NCI-H1105 treated with DMSO at 0.1 percent for 48 hours (cell line): ENCODE measurements at regions not wholly inside any gene's neighbourhood (a gene's known extent, or its start where the extent isn't known, plus 50 kb on each side); places are given as distances from the start of the nearest gene placed in this dataset.

Experiments used
- DNase-seq: peaks from one replicate; lab custom pipeline; 2025; lab: John Stamatoyannopoulos, UW

DNA sequence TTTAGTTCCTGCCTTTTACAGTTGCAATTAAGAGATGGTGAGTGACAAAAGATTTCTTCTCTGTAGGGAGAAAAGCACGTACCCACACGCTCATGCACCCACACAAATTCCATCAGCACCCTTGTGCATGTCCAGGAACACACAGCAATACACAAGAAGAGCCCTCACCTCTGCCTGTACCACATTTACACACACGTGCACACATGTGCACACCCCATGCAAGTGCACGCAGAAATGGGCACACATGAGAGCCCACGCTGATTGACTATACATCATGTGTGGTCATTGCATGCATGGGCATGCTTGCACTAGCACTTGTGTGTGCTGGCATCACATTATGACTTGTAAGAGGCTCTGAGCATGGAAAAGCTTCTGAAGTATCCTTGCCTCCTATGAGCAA is 70.5 kb downstream of the SERPINA3 start:
- DNase-seq: no peak

DNA sequence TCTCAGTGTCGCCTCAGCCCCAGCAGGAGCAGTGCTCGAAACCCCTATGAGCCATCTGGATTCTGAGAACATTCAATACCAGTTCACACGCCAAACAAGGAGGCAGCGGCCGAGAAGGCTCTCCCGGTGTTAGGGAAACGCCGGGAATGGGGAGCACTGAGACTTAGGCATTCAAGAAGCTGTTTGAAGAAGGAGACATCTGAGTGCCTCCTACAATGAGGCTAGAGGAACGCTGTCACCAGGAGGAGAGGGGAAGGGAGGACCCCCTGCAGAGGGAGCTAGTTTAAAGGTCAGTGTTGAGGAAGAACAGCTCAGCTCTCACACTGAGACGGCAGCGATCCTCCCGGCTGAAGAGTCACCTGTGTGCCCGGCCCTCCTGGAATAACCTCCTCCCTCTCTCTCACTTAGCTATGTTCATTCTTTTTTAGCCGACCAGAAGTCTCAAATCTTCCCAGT is 69.9 kb downstream of the SERPINA3 start:
- DNase-seq: no peak

DNA sequence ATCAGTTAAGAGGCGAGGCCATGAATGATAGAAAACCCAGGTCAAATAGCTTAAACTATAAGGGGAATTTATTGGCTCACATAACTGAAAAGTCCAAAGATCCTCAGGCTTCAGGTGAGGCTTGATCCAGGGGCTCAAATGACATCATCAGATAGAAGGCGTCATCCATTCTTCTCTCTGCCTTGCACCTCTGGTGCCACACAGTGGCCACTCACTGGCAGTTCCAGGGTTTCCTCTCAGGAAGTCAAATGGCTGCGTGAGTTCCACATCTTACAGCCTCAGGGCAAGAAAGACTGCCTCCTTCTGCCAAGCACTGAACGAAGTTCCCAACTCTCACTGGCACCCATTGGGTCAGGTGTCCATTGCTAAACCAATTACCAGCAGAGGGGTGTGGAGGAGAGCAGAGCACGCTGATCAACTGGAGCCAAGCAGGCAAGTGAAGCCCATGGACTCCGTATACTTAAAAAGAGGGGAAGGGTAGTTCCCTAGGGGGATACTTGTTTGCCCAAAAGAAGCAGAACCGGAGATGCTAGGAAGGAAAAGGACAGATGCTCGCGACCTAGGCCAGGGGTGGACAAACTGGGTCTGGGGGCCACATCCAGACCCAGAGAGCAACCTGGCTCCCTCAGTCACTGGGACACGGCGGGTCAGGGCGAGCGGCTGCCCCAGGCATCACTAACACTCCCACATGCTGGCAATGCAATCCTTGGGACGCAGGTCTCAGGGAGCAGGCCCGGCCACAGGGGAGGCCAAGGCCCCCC is 69.3 kb downstream of the SERPINA3 start:
- DNase-seq: no peak

DNA sequence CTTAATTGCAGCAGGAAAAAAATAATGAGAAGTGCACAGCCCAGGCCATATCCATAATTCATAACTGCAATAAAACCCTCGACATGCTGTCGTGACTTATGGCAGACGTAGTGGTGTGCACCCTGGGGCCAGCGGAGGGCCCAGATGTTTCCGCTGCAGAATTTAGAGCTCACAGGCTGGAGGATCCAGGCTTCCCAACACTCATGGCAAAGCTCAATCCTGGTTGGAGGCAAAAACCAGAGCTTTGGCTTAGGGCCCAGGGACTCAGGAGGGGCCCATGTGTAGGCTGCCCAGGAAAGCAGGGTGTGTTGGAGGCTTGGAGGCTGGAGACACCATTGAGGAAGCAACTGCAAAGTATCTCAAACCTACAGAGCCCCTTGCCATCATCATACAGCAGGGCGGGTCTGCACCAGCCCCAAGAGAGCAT is 68.7 kb downstream of the SERPINA3 start:
- no peak for DNase-seq

DNA sequence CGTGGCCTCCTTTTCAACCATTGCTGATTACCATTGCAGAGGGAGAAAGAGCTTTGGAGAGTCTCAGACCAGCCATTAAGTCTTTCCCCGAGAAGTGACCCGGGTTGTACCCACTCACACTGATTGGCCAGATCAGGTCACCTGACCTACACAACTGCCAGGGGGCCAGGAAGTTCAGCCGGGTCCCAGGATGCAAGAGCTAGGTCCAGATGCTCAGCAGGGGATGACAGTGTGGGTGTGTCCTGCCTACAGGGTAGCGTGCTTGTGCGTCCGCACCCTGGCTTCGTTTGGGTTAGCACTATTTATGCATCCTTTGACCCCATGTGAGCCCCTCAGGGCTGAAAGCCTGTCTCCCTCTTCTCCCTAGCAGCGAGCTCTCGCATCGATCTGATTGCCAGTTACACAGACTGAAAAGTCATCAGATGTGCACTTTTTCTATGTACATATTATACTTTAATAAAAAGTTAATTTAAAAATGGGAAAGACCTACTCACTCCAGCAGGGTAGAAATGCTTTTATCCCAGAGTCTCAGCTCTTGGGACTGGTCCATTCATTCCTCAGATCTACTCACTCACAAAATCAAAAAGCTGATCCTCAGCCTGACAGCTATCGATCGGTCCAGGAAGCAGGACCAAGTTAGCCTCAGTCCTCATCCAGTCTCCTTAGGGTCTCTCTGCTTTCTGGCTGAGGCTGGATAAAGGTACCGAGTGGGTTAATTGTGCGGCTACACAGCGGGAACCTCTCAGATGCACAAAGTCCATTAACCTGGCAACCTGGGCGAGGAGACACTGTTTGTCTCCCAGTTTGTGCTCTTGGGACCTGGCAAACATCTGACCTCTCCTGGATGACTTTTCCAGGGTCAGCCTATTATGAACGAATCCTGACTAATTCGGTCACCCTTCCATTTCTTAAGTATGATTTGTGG is 68.0 kb downstream of the SERPINA3 start:
- DNase-seq: no peak

DNA sequence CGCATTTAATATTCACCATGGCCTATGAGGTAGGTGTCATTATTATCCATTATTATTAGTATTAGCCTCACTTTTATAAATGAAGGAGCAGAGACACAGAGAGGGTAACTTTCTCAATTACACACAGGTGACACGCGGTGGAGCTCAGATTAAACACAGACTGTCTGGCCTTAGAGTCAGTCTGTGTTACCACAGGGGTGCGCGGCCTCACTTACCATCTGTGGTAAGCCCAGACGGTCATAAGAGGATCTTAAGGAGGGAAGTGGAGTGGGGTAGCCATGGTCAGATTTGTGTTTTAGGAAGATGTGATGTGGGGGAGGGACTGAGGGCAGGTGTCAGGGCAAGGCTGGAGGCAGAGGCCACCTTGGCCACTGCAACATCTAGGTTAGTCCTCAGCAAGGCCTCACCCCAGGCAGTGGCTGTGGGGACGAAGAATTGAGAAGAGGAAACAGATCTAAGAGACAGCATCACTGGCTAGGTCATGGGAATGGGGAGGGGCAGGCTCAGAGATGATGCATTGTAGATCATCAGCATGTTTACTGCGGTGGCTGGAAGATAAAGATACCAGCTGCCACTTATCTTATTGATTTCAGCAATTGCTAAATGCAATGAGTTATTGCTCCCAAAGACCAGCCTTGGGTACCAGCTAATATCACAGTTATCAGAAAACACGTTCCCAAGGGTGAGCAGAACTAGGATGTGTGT is 67.1 kb downstream of the SERPINA3 start:
- no peak for DNase-seq

DNA sequence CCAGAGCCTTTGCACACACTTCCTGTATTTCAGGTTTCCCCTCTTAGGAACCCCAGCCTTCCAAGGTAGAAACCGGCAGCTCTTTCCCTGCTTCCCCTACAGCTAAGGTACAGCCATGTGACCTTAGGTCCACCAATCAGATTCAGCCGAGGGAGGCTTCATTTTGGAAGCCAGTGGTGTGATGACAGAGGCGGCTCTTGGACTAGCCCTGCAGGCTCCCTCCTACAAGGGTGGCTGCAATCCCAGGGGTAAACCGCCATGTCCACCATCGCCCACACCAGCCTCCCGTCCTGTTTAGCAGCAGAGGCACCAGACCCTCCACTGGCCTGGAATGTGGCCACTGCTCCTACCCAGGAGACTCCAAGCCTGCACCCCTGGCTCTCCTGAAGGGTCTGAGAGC is 65.6 kb downstream of the SERPINA3 start:
- DNase-seq: no peak

DNA sequence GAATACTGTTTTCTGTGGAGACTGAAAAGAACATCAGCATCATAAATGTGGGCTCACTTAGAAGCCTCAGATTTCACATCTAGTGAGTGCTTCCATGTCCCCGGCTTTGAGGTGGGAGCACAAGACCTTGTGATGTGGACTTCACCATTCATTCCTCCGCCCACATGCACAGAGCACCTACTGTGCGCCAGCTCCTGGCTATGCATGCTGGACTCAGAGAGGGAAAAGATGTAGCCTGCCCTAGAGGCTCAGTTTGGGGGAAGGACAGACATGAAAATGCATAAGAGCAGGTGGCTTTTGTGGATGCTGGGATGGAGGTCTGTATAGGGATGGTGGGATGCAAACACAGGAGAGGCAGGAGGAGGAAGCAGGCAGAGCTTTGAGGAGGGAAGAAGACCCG is 65.0 kb downstream of the SERPINA3 start:
- no peak for DNase-seq

DNA sequence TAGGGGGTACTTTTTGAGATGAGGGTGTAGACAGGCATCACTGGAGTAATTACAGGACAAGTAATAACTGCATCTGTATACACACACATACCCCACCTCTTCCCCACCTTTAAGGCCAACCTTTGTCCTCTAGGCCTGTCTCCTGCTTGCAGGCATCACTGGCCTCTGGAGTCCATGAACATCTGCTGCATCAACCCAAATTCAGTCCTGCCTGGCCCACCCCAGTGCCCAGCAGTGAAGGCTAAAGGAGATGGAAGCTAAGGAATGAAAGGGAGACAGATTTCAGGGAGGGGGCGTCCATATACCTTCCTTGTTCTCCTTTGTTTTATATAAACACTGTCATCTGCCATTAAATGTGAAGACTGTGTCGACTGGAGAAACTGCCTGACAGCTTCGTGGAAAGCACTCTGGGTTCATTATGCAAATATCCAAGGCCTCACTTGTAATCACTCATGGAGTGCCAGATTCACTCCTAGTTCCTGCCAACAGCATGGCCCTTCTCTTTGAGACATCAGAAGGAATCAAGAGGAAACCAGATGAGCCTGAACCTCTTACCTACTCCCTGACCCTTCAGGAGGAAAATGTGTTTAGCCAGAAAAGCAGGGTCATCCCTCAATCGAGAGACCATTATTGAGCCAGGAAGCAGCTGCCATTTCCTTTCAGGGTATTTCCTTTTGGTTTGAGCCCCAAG is 64.4 kb downstream of the SERPINA3 start:
- no peak for DNase-seq

DNA sequence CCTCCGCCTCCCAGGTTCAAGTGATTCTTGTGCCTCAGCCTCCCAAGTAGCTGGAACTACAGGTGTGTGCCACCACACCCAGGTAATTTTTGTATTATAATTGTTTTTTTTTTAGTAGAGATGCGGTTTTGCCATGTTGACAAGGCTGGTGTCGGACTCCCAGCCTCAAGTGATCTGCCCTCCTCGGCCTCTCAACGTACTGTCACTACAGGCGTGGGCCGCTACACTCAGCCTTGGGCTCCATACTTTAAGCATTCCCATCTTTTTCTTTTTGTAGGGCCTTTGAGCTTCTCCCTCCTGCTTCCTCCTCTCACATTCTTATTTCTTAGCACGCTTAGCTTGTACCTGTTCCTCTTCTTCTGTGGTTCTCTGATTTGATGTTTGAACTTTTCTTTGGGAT is 62.8 kb downstream of the SERPINA3 start:
- DNase-seq: no peak

DNA sequence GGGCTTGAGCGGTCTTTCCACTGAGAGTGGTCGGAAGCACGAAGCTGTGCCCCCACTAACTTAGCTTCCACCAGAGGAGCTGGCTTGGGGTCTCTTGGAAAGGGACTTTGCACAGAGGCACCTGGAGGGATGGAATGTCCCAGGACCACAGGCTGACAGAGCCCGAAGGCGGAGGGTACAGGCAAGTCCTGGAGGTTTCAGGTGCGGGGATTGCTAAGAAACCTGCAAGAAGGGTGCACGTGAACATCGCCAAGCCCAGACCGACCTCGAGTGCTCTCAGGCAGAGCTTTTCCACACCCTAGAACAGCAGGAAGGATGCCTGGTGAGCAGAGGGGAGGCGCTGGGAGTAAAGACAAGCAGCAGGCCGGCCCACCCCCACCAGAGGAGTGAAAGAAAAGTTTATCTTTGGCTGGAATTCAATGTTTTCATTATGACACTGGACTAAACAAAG is 61.6 kb downstream of the SERPINA3 start:
- DNase-seq: no peak
